ENCODE measurements at regions not wholly inside any gene's neighbourhood (a gene's known extent, or its start where the extent isn't known, plus 50 kb on each side); places are given as distances from the start of the nearest gene placed in this dataset.

DNA sequence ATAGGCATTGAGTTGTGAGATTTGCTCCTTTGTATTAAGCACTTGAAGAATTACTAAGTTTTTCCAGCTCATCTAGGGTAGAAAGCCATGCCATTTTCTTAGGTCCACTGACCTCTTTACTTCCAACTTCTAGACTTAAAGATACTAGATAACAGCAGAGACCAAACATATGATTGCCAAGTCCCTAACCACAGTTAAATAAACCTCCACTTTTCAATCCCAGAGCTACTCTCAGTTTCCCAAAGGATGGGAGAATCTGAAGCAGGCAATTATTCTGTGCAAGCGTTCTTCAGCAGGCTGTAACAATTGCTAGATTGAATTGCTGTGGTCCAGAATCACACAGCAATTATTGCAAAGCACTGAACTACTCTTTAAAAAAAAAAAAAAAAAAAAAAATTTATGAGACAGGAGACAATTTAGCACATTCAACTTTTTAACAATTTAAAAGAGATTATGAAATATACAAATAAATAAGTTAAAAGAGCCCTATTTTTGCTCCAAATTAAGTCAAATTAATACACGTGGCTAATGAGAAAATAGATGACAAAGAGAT, 104.0 kb upstream of the PRSS16 start:
- Histone ChIP-seq H2BK5ac (ENCODE audit: low read depth, low read length, poor library complexity, severe bottlenecking) (no peak overlapping the region), H4K8ac (ENCODE audit: low read depth in 2 of 2, low read length in 2 of 2) (no peak overlapping the region), H3K4ac (ENCODE audit: low read depth, low read length) (no peak overlapping the region), H3K9me3 (ENCODE audit: control insufficient read depth, insufficient read depth, low read length) (no peaks in the 10 kb centered on the region), H3K23ac (ENCODE audit: low read depth, low read length) (peak overlapping the region; percentile 40; the same call in 1 of the 2 replicates), H4K91ac (ENCODE audit: insufficient read depth, low read depth, low read length) (no peak overlapping the region), H3K79me1 (ENCODE audit: low read depth in 1 of 2, low read length in 2 of 2) (peaks cover 0 to 15% of the 10 kb centered on the region in 2 experiments; a peak in 2 of 4 replicates), H2BK20ac (ENCODE audit: low read depth, low read length) (no peak overlapping the region), H3K4me2 (ENCODE audit: low read depth, low read length) (no peak overlapping the region), H3K14ac (replicated peaks; ENCODE audit: low read depth, low read length) (no peak overlapping the region), H2AFZ (replicated peaks; ENCODE audit: low read length, poor library complexity) (no peak overlapping the region), H2AK9ac (replicated peaks; ENCODE audit: low read depth, low read length, poor library complexity) (no peak overlapping the region), H3K27me3 (ENCODE audit: control insufficient read depth, insufficient read depth, low read length) (no peaks in the 10 kb centered on the region), H3K56ac (ENCODE audit: extremely low read depth, insufficient read depth, low read length) (no peak overlapping the region), H3K9me1 (ENCODE audit: insufficient read depth, low read length) (no peaks in the 10 kb centered on the region), H2BK15ac (ENCODE audit: low read depth, low read length) (no peak overlapping the region), H3K36me3 (ENCODE audit: control insufficient read depth, insufficient read depth, low read length) (no peaks in the 10 kb centered on the region), H3K18ac (ENCODE audit: low read depth, low read length) (no peak overlapping the region), H2BK120ac (ENCODE audit: low read depth, low read length) (no peak overlapping the region), H3K4me1 (ENCODE audit: control insufficient read depth, insufficient read depth, low read length) (no peaks in the 10 kb centered on the region), H3K9ac (ENCODE audit: low read depth, low read length) (no peak overlapping the region), H4K20me1 (ENCODE audit: insufficient read depth, low read length) (no peaks in the 10 kb centered on the region), H3K4me3 (ENCODE audit: insufficient read depth, low read depth, low read length) (no peak overlapping the region), H2AK5ac (ENCODE audit: low read depth, low read length) (no peak overlapping the region), H4K5ac (ENCODE audit: low read depth, low read length) (no peak overlapping the region), H3K27ac (ENCODE audit: insufficient read depth, low read length) (no peak overlapping the region)
- DNase-seq (no peak), ATAC-seq (ENCODE audit: low read depth) (no peak)
- in situ Hi-C loops (cut with MboI; ENCODE audit: low sequenced_read_pairs) (loop anchor here (25.0 kb wide), 2 partner anchors 856 to 956 kb away; a partner anchor contains a TSS), intact Hi-C loops (cut with micrococcal nuclease) (no loop called here), dilution Hi-C loops (cut with HindIII; ENCODE audit: low sequenced_read_pairs, unreplicated experiment) (loop anchor here (25.0 kb wide), 1 partner anchor 744 kb away; a partner anchor contains a TSS)
- WGBS, 2 experiments (ENCODE audit: extremely low coverage in 2 of 2, insufficient read length in 1 of 2): no CpG with 5 or more reads among the region's 2 CpGs
- ChIA-PET POLR2A (ENCODE audit: unreplicated experiment) (interaction anchor here (0.5 to 0.9 kb wide), 2 partner anchors 666 to 909 kb away, joined by 3 read pairs; a partner anchor contains a TSS), CTCF (interaction anchor here (0.7 kb wide), 1 partner anchor 16 kb away, joined by 6 read pairs; no protein-coding TSS in a partner anchor)
- TF ChIP-seq, protein P1, sequence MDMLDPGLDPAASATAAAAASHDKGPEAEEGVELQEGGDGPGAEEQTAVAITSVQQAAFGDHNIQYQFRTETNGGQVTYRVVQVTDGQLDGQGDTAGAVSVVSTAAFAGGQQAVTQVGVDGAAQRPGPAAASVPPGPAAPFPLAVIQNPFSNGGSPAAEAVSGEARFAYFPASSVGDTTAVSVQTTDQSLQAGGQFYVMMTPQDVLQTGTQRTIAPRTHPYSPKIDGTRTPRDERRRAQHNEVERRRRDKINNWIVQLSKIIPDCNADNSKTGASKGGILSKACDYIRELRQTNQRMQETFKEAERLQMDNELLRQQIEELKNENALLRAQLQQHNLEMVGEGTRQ (IDR thresholded peaks at IDR 0.05; ENCODE audit: low read depth, low read length): no peak
- TF ChIP-seq, protein P2, sequence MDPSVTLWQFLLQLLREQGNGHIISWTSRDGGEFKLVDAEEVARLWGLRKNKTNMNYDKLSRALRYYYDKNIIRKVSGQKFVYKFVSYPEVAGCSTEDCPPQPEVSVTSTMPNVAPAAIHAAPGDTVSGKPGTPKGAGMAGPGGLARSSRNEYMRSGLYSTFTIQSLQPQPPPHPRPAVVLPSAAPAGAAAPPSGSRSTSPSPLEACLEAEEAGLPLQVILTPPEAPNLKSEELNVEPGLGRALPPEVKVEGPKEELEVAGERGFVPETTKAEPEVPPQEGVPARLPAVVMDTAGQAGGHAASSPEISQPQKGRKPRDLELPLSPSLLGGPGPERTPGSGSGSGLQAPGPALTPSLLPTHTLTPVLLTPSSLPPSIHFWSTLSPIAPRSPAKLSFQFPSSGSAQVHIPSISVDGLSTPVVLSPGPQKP (IDR thresholded peaks at IDR 0.05; ENCODE audit: borderline replicate concordance, low read depth, low read length): no peak
- TF ChIP-seq MAZ (IDR thresholded peaks at IDR 0.05; ENCODE audit: borderline replicate concordance, low read depth, low read length) (no peak), CEBPB (IDR thresholded peaks at IDR 0.05; ENCODE audit: low read depth, low read length) (no peak), MAFK (IDR thresholded peaks at IDR 0.05; ENCODE audit: low read depth, low read length) (no peak), BHLHE40 (IDR thresholded peaks at IDR 0.05; ENCODE audit: low read depth, low read length) (no peak), POLR2A (IDR thresholded peaks at IDR 0.05; ENCODE audit: low read depth, low read length) (no peak), NFE2L2 (IDR thresholded peaks at IDR 0.05; ENCODE audit: low read depth, low read length) (no peak)
- no TSS peak for BruUV-seq (replicated peaks)

Measured in IMR-90 (cell line).